GM23338 (cell line): ENCODE measurements at regions not wholly inside any gene's neighbourhood (a gene's known extent, or its start where the extent isn't known, plus 50 kb on each side); places are given as distances from the start of the nearest gene placed in this dataset.

Source experiments
- ATAC-seq: fragments of 200-7000 bp; cut with Tn5 transposase; 3 replicates; pipeline ENCODE4 v1.9.1; 2020
- DNase-seq: peaks from one replicate; pipeline ENCODE4 v3.0.0-alpha.2; 2015; ENCODE audit warnings: low spot score
- H2AFZ ChIP-seq: fragments of 200-600 bp; sonication (generic); 2 replicates; pipeline ENCODE4 v1.8.0; 2016; ENCODE audit warnings: antibody characterized with exemption, mild to moderate bottlenecking, moderate library complexity
- H3F3A ChIP-seq: fragments of 200-600 bp; sonication (generic); replicated peaks from 2 replicates; pipeline ENCODE4 v1.8.0; 2017; ENCODE audit warnings: antibody characterized with exemption, mixed run types, low read depth
- H3K27ac ChIP-seq: fragments of 200-600 bp; sonication (generic); 2 replicates; pipeline ENCODE4 v1.6.1; 2016; ENCODE audit warnings: low read depth
- H3K27me3 ChIP-seq: fragments of 200-600 bp; sonication (generic); 2 replicates; pipeline ENCODE4 v1.8.0; 2016; ENCODE audit warnings: mild to moderate bottlenecking, mixed run types, moderate library complexity; ENCODE audit not compliant: insufficient read depth
- H3K36me3 ChIP-seq: fragments of 200-600 bp; sonication (generic); 2 replicates; pipeline ENCODE4 v1.8.0; 2016; ENCODE audit warnings: mild to moderate bottlenecking; ENCODE audit not compliant: insufficient read depth
- H3K4me1 ChIP-seq: fragments of 200-600 bp; sonication (generic); 2 replicates; pipeline ENCODE4 v1.8.0; 2016; ENCODE audit warnings: mild to moderate bottlenecking, moderate library complexity; ENCODE audit not compliant: insufficient read depth
- H3K4me2 ChIP-seq: fragments of 200-600 bp; sonication (generic); 2 replicates; pipeline ENCODE4 v1.7.1; 2017; ENCODE audit warnings: mixed run types
- H3K4me3 ChIP-seq: fragments of 200-600 bp; sonication (generic); 2 replicates; pipeline ENCODE4 v1.6.1; 2016; ENCODE audit warnings: mixed run types
- H3K79me2 ChIP-seq: fragments of 200-600 bp; sonication (generic); replicated peaks from 2 replicates; pipeline ENCODE4 v1.8.0; 2017; ENCODE audit warnings: mild to moderate bottlenecking; ENCODE audit not compliant: insufficient read depth
- H3K9me2 ChIP-seq: fragments of 200-600 bp; sonication (generic); 2 replicates; pipeline ENCODE4 v1.8.0; 2017; ENCODE audit not compliant: insufficient read depth
- H4K20me1 ChIP-seq: fragments of 200-600 bp; sonication (generic); replicated peaks from 2 replicates; pipeline ENCODE4 v1.8.0; 2017; ENCODE audit warnings: mild to moderate bottlenecking; ENCODE audit not compliant: insufficient read depth
- H3K27ac Mint-ChIP-seq: 2 replicates; pipeline ENCODE4 v1.8.0; 2020; ENCODE audit warnings: inconsistent platforms, mild to moderate bottlenecking, moderate library complexity, mixed read lengths
- H3K27me3 Mint-ChIP-seq: 3 replicates; pipeline ENCODE4 v1.8.0; 2022; ENCODE audit warnings: low read depth, mild to moderate bottlenecking, moderate library complexity, mixed read lengths, inconsistent platforms; ENCODE audit not compliant: insufficient read depth, poor library complexity
- H3K36me3 Mint-ChIP-seq: 3 replicates; pipeline ENCODE4 v1.8.0; 2021; ENCODE audit warnings: low read depth, mild to moderate bottlenecking, inconsistent platforms, moderate library complexity, mixed read lengths
- H3K4me1 Mint-ChIP-seq: 3 replicates; pipeline ENCODE4 v1.8.0; 2020; ENCODE audit warnings: mild to moderate bottlenecking, inconsistent platforms, mixed read lengths
- H3K4me3 Mint-ChIP-seq: 3 replicates; pipeline ENCODE4 v1.8.0; 2021; ENCODE audit warnings: moderate library complexity, mild to moderate bottlenecking, inconsistent platforms, mixed read lengths
- H3K9me3 Mint-ChIP-seq: 3 replicates; pipeline ENCODE4 v1.8.0; 2020; ENCODE audit warnings: moderate library complexity, mild to moderate bottlenecking, inconsistent platforms, mixed read lengths
- CREB1 ChIP-seq: fragments of 250-450 bp; sonication (Bioruptor Pico); IDR thresholded peaks from 2 replicates; pipeline ENCODE4 v1.5.0; 2020; ENCODE audit warnings: low read depth, mild to moderate bottlenecking, moderate library complexity
- CTCF ChIP-seq, 2 experiments: fragments of 200-600 bp in 1 of 2; sonication (generic) in 1 of 2; conservative IDR thresholded peaks; 2 replicates each; pipeline versions ENCODE4 v1.5.1 to v1.6.1; 2016 to 2017; ENCODE audit warnings: antibody characterized with exemption in 2 of 2, low read depth in 2 of 2, mild to moderate bottlenecking in 2 of 2, moderate library complexity in 1 of 2
- ETS1 ChIP-seq: IDR thresholded peaks from 2 replicates; pipeline ENCODE4 v1.6.1; 2016; ENCODE audit warnings: antibody characterized with exemption
- EZH2 ChIP-seq: fragments of 200-600 bp; sonication (generic); IDR thresholded peaks from one replicate; pipeline ENCODE4 v1.8.0; 2017; ENCODE audit warnings: antibody characterized with exemption, mild to moderate bottlenecking, low read depth; ENCODE audit not compliant: unreplicated experiment
- EZH2phosphoT487 ChIP-seq: fragments of 200-600 bp; sonication (generic); IDR thresholded peaks from one replicate; pipeline ENCODE4 v1.8.1; 2018; ENCODE audit warnings: antibody characterized with exemption; ENCODE audit not compliant: unreplicated experiment
- JUNB ChIP-seq: IDR thresholded peaks from one replicate; pipeline ENCODE4 v1.6.1; 2016; ENCODE audit warnings: antibody characterized with exemption; ENCODE audit not compliant: unreplicated experiment
- NANOG ChIP-seq: IDR thresholded peaks from 2 replicates; pipeline ENCODE4 v1.6.1; 2016; ENCODE audit warnings: antibody characterized with exemption, borderline replicate concordance
- POLR2AphosphoS5 ChIP-seq: IDR thresholded peaks from 2 replicates; pipeline ENCODE4 v1.6.1; 2016; ENCODE audit warnings: antibody characterized with exemption, low read depth
- REST ChIP-seq: IDR thresholded peaks from one replicate; pipeline ENCODE4 v1.6.1; 2018; ENCODE audit warnings: antibody characterized with exemption; ENCODE audit not compliant: unreplicated experiment
- STAT1 ChIP-seq: IDR thresholded peaks from one replicate; pipeline ENCODE4 v1.6.1; 2016; ENCODE audit warnings: antibody characterized with exemption; ENCODE audit not compliant: unreplicated experiment
- ZNF114 ChIP-seq: fragments of 250-450 bp; sonication (Bioruptor Pico); IDR thresholded peaks from 2 replicates; pipeline ENCODE4 v1.5.0; 2020; ENCODE audit warnings: mild to moderate bottlenecking, moderate library complexity
- ZNF331 ChIP-seq: fragments of 250-450 bp; sonication (Bioruptor Pico); IDR thresholded peaks from 2 replicates; pipeline ENCODE4 v1.5.0; 2020; ENCODE audit warnings: low read depth, mild to moderate bottlenecking, moderate library complexity
- ZNF462 ChIP-seq: fragments of 250-450 bp; sonication (Bioruptor Pico); IDR thresholded peaks from 2 replicates; pipeline ENCODE4 v1.5.0; 2020; ENCODE audit warnings: mild to moderate bottlenecking, moderate library complexity

- Histone ChIP-seq H3K4me1 (no peaks in the 10 kb centered on the region), H3K4me2 (no peak overlapping the region), H3K27me3 (no peaks in the 10 kb centered on the region), H2AFZ (no peak overlapping the region), H3K9me2 (no peaks in the 10 kb centered on the region), H3F3A (no peaks in the 10 kb centered on the region), H3K36me3 (no peaks in the 10 kb centered on the region), H3K79me2 (no peaks in the 10 kb centered on the region), H4K20me1 (no peaks in the 10 kb centered on the region), H3K27ac (no peak overlapping the region), H3K4me3 (no peak overlapping the region)
- Mint-ChIP-seq H3K36me3 (no peaks in the 10 kb centered on the region), H3K4me1 (peaks cover 23% of the 10 kb centered on the region), H3K27ac (no peak overlapping the region), H3K9me3 (no peaks in the 10 kb centered on the region), H3K27me3 (no peaks in the 10 kb centered on the region), H3K4me3 (no peak overlapping the region)
- no peak for ATAC-seq
- TF ChIP-seq ZNF331 (CRISPR knock-in tag) (no peak), STAT1 (no peak), EZH2 (no peak), EZH2phosphoT487 (no peak), JUNB (no peak), REST (no peak), CREB1 (CRISPR knock-in tag) (no peak), POLR2AphosphoS5 (no peak), NANOG (no peak), ETS1 (no peak), ZNF114 (CRISPR knock-in tag) (no peak), CTCF (conservative IDR thresholded peaks at IDR 0.05; ENCODE audit: low read depth in 2 of 2) (no peak), ZNF462 (CRISPR knock-in tag) (no peak)
- no peak for DNase-seq
Observed at GRCh38 chr5:88939300-88939699, 56.3 kb upstream of the MEF2C start.
